ENCODE measurements at regions not wholly inside any gene's neighbourhood (a gene's known extent, or its start where the extent isn't known, plus 50 kb on each side); places are given as distances from the start of the nearest gene placed in this dataset.
"Not testable (repeated sequence)": the region's sequence is repeated elsewhere in the genome, so short reads cannot be mapped to it uniquely, and the experiment has no call there.

DNA sequence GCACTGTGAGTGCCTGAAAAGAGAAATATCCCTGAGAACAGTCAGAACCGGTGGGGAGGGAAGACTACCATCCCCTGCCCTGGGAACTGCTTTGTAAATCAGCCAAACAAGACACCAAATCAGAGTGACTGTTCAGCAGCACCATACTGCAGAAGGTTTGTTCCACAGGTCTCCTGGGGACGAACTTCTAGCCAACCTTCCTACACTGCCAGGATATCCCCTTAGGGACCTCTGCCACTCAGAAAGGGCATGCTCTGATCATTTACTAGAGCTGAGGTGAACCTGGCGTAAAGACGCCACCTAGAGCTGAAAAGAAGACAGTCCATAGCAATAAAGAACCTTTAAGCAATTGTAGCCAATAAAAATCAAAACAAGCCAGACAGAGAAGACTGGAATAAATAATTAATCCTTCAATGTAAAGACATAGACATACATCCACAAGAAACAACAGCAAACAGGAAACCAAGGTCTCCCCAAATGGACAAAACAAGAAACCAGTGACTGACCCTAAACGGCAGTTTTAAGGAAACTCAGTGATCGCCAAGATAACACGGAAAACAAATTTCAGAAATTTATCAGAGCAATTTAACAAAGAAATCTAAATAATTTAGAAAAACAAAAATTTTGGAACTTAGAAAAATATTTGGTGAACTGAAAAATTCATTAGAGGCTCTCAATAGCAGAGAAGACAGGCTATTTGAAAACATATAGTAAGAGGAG lies 228.1 kb upstream of the AMIGO2 start:
- peak; percentile 19 for DNase-seq
- Histone ChIP-seq H3K4me3 (ENCODE audit: low read depth, low read length) (no peak overlapping the region), H3K4me1 (no peaks in the 10 kb centered on the region), H3K36me3 (no peaks in the 10 kb centered on the region), H3K27me3 (peaks cover 9% of the 10 kb centered on the region), H3K9me3 (no peaks in the 10 kb centered on the region)
- TF ChIP-seq CTCF (IDR thresholded peaks at IDR 0.05; ENCODE audit: low read depth, low read length) = peak; percentile 48

DNA sequence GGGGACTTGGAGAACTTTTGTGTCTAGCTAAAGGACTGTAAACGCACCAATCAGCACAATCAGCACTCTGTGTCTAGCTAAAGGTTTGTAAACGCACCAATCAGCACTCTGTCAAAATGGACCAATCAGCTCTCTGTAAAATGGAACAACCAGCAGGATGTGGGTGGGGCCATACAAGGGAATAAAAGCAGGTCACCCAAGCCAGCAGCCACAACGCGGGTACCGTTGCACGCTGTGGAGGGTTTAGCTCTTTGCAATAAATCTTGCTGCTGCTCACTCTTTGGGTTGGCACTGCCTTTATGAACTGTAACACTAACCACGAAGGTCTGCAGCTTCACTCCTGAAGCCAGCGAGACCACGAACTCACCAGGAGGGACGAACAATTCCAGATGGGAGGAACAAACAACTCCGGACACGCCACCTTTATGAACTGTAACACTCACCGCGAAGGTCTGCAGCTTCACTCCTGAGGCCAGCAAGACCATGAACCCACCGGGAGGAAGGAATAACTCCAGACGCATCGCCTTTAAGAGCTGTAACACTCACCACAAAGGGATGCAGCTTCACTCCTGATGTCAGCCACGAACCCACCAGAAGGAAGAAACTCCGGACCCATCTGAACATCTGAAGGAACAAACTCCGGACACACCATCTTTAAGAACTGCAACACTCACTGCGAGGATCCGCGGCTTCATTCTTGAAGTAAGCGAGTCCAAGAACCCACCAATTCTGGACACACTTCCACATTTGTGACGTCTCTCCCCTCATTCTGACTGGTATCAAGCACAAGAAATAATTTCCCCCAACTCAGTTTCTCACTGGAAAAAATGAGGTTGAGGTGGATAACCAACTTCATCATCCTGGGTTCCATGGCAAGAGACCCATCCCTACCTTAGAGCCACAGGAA lies 227.3 kb upstream of the AMIGO2 start:
- not testable (repeated sequence) for H3K9me3 ChIP-seq; H3K4me3 ChIP-seq (ENCODE audit: low read depth, low read length); H3K4me1 ChIP-seq; H3K36me3 ChIP-seq; DNase-seq; H3K27me3 ChIP-seq

GRCh38 chr12:47306130-47306529 lies 226.4 kb upstream of the AMIGO2 start:
- no peaks in the 10 kb centered on the region for H3K4me1 ChIP-seq
- no peak for DNase-seq

DNA sequence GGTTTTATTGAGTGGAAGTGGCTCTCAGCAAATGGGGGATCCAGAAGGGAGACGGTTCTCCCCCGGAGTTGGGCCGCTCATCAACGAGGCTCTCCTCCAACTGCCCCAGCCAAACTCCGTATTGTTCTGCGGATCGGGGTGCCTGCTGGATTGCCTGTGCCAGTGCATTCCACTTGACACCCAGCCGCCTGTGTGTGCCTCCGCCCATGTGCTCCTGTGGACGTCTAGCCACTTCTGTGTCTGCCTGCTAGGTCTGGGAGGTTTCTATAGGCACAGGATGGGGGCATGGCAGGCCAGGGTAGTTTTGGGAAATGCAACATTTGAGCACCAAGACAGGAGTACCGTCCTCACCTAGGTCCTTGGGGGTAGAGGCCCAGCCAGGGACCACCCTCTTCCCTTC lies 225.7 kb upstream of the AMIGO2 start:
- no peaks in the 10 kb centered on the region for H3K4me1 ChIP-seq

More at GRCh38 chr12:47306130-47306529, 226.4 kb upstream of the AMIGO2 start:
- TF ChIP-seq CTCF (IDR thresholded peaks at IDR 0.05; ENCODE audit: low read depth, low read length) = no peak
- Histone ChIP-seq H3K36me3 (no peaks in the 10 kb centered on the region), H3K27me3 (peaks cover 9% of the 10 kb centered on the region), H3K9me3 (no peaks in the 10 kb centered on the region), H3K4me3 (ENCODE audit: low read depth, low read length) (no peak overlapping the region)

GRCh38 chr12:47303995-47304560 lies 224.3 kb upstream of the AMIGO2 start:
- Histone ChIP-seq H3K9me3 (no peaks in the 10 kb centered on the region), H3K4me1 (no peaks in the 10 kb centered on the region), H3K4me3 (ENCODE audit: low read depth, low read length) (no peak overlapping the region), H3K36me3 (no peaks in the 10 kb centered on the region), H3K27me3 (peaks cover 6% of the 10 kb centered on the region)
- DNase-seq = no peak
- no peak for TF ChIP-seq CTCF (IDR thresholded peaks at IDR 0.05; ENCODE audit: low read depth, low read length)

More for the DNA sequence above, 225.7 kb upstream of the AMIGO2 start:
- TF ChIP-seq CTCF (IDR thresholded peaks at IDR 0.05; ENCODE audit: low read depth, low read length) = no peak
- Histone ChIP-seq H3K36me3 (no peaks in the 10 kb centered on the region), H3K9me3 (no peaks in the 10 kb centered on the region), H3K27me3 (peaks cover 9% of the 10 kb centered on the region), H3K4me3 (ENCODE audit: low read depth, low read length) (no peak overlapping the region)
- no peak for DNase-seq

DNA sequence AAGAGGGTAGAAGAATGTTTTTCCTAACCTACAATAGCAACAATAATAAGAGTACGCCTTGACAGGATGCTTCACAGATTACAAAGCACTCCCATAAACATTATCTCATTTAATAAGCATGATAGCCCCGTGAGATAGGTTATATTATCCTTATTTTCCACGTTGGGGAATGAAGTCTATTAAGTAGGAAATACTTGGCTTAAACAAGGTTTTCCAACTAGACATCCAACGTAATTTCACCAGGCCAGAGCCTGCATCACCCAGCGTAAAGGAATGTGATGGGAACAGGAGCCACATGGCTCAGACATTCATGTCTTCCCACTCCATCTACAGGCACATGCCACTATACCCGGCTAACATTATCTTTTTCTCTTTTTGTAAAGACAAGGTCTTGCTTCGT lies 223.4 kb upstream of the AMIGO2 start:
- peaks cover 6% of the 10 kb centered on the region for H3K27me3 ChIP-seq

More for the DNA sequence above, 223.4 kb upstream of the AMIGO2 start:
- Histone ChIP-seq H3K4me3 (ENCODE audit: low read depth, low read length) (no peak overlapping the region), H3K36me3 (no peaks in the 10 kb centered on the region), H3K9me3 (no peaks in the 10 kb centered on the region), H3K4me1 (no peaks in the 10 kb centered on the region)
- no peak for DNase-seq
- TF ChIP-seq CTCF (IDR thresholded peaks at IDR 0.05; ENCODE audit: low read depth, low read length) = no peak
